ENCODE measurements at regions not wholly inside any gene's neighbourhood (a gene's known extent, or its start where the extent isn't known, plus 50 kb on each side); places are given as distances from the start of the nearest gene placed in this dataset.

GRCh38 chr12:91777268-91777992 lies 368.2 kb downstream of the BTG1 start:
- TF ChIP-seq CTCF (IDR thresholded peaks at IDR 0.05; ENCODE audit: insufficient read depth, low read depth, low read length), result no peak
- DNase-seq (ENCODE audit: low read depth), result peak; percentile 19
- H3K4me3 ChIP-seq (ENCODE audit: low read depth, low read length), result no peak overlapping the region

GRCh38 chr12:91774434-91774921 lies 371.2 kb downstream of the BTG1 start:
- DNase-seq (ENCODE audit: low read depth), result peak; percentile 78
- H3K4me3 ChIP-seq (ENCODE audit: low read depth, low read length), result peak overlapping the region; percentile 32
- TF ChIP-seq CTCF (IDR thresholded peaks at IDR 0.05; ENCODE audit: insufficient read depth, low read depth, low read length), result no peak

- peak overlapping the region; percentile 32 for H3K4me3 ChIP-seq (ENCODE audit: low read depth, low read length)
- no peak for TF ChIP-seq CTCF (IDR thresholded peaks at IDR 0.05; ENCODE audit: insufficient read depth, low read depth, low read length)
- peak; percentile 33 for DNase-seq (ENCODE audit: low read depth)
Measured at GRCh38 chr12:91773749-91774429, 371.8 kb downstream of the BTG1 start.

GRCh38 chr12:91772411-91772810 lies 373.2 kb downstream of the BTG1 start:
- no peak overlapping the region for H3K4me3 ChIP-seq (ENCODE audit: low read depth, low read length)
- DNase-seq (ENCODE audit: low read depth), result no peak
- no peak for TF ChIP-seq CTCF (IDR thresholded peaks at IDR 0.05; ENCODE audit: insufficient read depth, low read depth, low read length)

GRCh38 chr12:91769736-91770135 lies 375.9 kb downstream of the BTG1 start:
- TF ChIP-seq CTCF (IDR thresholded peaks at IDR 0.05; ENCODE audit: insufficient read depth, low read depth, low read length), result no peak
- no peak for DNase-seq (ENCODE audit: low read depth)
- no peak overlapping the region for H3K4me3 ChIP-seq (ENCODE audit: low read depth, low read length)

GRCh38 chr12:91767237-91767636 lies 378.4 kb downstream of the BTG1 start:
- no peak for DNase-seq (ENCODE audit: low read depth)
- no peak for TF ChIP-seq CTCF (IDR thresholded peaks at IDR 0.05; ENCODE audit: insufficient read depth, low read depth, low read length)
- no peak overlapping the region for H3K4me3 ChIP-seq (ENCODE audit: low read depth, low read length)

Data from fibroblast of villous mesenchyme (primary cell).